A673 (cell line): ENCODE measurements at regions not wholly inside any gene's neighbourhood (a gene's known extent, or its start where the extent isn't known, plus 50 kb on each side); places are given as distances from the start of the nearest gene placed in this dataset.

ENCODE experiments used
- BruUV-seq: library from RNA; stranded (reverse); fragments of 400-500 nt; replicated peaks from 2 replicates; lab custom pipeline; 2021; lab: Mats Ljungman, UMichigan
- CTCF ChIA-PET: fragments of 300-600 bp; sonication (Branson Sonifier 250); formaldehyde crosslinking; loops from one replicate; lab custom pipeline; 2022; ENCODE audit warnings: antibody characterized with exemption; lab: Charles Lee
- POLR2A ChIA-PET: fragments of 300-600 bp; sonication (Branson Sonifier 250); formaldehyde crosslinking; loops from one replicate; lab custom pipeline; 2022; ENCODE audit warnings: antibody characterized with exemption; ENCODE audit not compliant: low non-redundant PET; lab: Charles Lee
- DNase-seq: peaks from one replicate; pipeline ENCODE4 v3.0.0-alpha.2; 2015; ENCODE audit warnings: low spot score
- H3K27ac ChIP-seq: fragments of 200-600 bp; sonication (generic); 2 replicates; pipeline ENCODE4 v1.5.1; 2016; ENCODE audit warnings: mixed run types, low read depth, mild to moderate bottlenecking, mixed read lengths, antibody characterized with exemption, low read length; ENCODE audit not compliant: poor library complexity, severe bottlenecking
- H3K27me3 ChIP-seq: fragments of 200-600 bp; sonication (generic); replicated peaks from 2 replicates; pipeline ENCODE4 v1.6.1; 2017; ENCODE audit warnings: mixed run types, low read depth, mild to moderate bottlenecking, mixed read lengths, antibody characterized with exemption, low read length; ENCODE audit not compliant: insufficient read depth, poor library complexity
- H3K36me3 ChIP-seq: fragments of 200-600 bp; sonication (generic); 2 replicates; pipeline ENCODE4 v1.6.1; 2016; ENCODE audit warnings: mixed run types, mild to moderate bottlenecking, mixed read lengths, antibody characterized with exemption, low read length; ENCODE audit not compliant: insufficient read depth, poor library complexity, severe bottlenecking
- H3K4me1 ChIP-seq: fragments of 200-600 bp; sonication (generic); 2 replicates; pipeline ENCODE4 v1.6.1; 2017; ENCODE audit warnings: mixed run types, mild to moderate bottlenecking, mixed read lengths, antibody characterized with exemption, low read length; ENCODE audit not compliant: insufficient read depth, poor library complexity, severe bottlenecking
- H3K4me3 ChIP-seq: fragments of 200-600 bp; sonication (generic); 2 replicates; pipeline ENCODE4 v1.5.1; 2016; ENCODE audit warnings: low read depth, mixed run types, mild to moderate bottlenecking, mixed read lengths, low read length; ENCODE audit not compliant: poor library complexity, severe bottlenecking
- H3K9me3 ChIP-seq: fragments of 200-600 bp; sonication (generic); 2 replicates; pipeline ENCODE4 v1.6.1; 2016; ENCODE audit warnings: mixed run types, low read depth, mild to moderate bottlenecking, mixed read lengths, antibody characterized with exemption, low read length; ENCODE audit not compliant: poor library complexity, severe bottlenecking
- CTCF ChIP-seq: fragments of 300-800, 200-600 bp; sonication (generic); conservative IDR thresholded peaks from 2 replicates; pipeline ENCODE4 v1.5.1; 2017; ENCODE audit warnings: low read depth, mild to moderate bottlenecking, antibody characterized with exemption, low read length, moderate library complexity, mixed read lengths
- EZH2 ChIP-seq: fragments of 200-600 bp; sonication (generic); IDR thresholded peaks from 2 replicates; pipeline ENCODE4 v1.6.1; 2017; ENCODE audit warnings: borderline replicate concordance, low read depth, mild to moderate bottlenecking, mixed read lengths, antibody characterized with exemption, low read length; ENCODE audit not compliant: poor library complexity, severe bottlenecking
- intact Hi-C: fragments of 100-400 bp; cut with micrococcal nuclease; formaldehyde crosslinking; loops from one replicate; pipeline ENCODE4 v1.10.0; 2022; ENCODE audit not compliant: unreplicated experiment

- intact Hi-C loops, result no loop called here
- ChIA-PET CTCF (no interaction called here), POLR2A (no interaction called here)
- Histone ChIP-seq H3K4me1 (no peaks in the 10 kb centered on the region), H3K27ac (no peak overlapping the region), H3K4me3 (no peak overlapping the region), H3K27me3 (no peaks in the 10 kb centered on the region), H3K36me3 (no peaks in the 10 kb centered on the region), H3K9me3 (no peaks in the 10 kb centered on the region)
- no peak for TF ChIP-seq CTCF
- TF ChIP-seq EZH2, result no peak
- BruUV-seq, result no TSS peak
- DNase-seq, result no peak
Measured at GRCh38 chr2:18836436-18836835, 247.1 kb upstream of the NT5C1B start.

GRCh38 chr2:18835787-18836186 lies 246.4 kb upstream of the NT5C1B start:
- H3K27ac ChIP-seq, result no peak overlapping the region
- no peaks in the 10 kb centered on the region for H3K4me1 ChIP-seq
- POLR2A ChIA-PET, result no interaction called here
- DNase-seq, result no peak
- CTCF ChIA-PET, result no interaction called here
- intact Hi-C loops, result no loop called here
- no peaks in the 10 kb centered on the region for H3K36me3 ChIP-seq
- TF ChIP-seq CTCF, result no peak
- TF ChIP-seq EZH2, result no peak
- no peak overlapping the region for H3K4me3 ChIP-seq
- no TSS peak for BruUV-seq
- H3K9me3 ChIP-seq, result no peaks in the 10 kb centered on the region
- H3K27me3 ChIP-seq, result no peaks in the 10 kb centered on the region

- no peaks in the 10 kb centered on the region for H3K9me3 ChIP-seq
- POLR2A ChIA-PET, result no interaction called here
- DNase-seq, result no peak
- intact Hi-C loops, result no loop called here
- H3K4me1 ChIP-seq, result peaks cover 4% of the 10 kb centered on the region
- H3K27ac ChIP-seq, result no peak overlapping the region
- no peaks in the 10 kb centered on the region for H3K27me3 ChIP-seq
- no peak overlapping the region for H3K4me3 ChIP-seq
- no peaks in the 10 kb centered on the region for H3K36me3 ChIP-seq
- no TSS peak for BruUV-seq
- TF ChIP-seq CTCF, result no peak
- no peak for TF ChIP-seq EZH2
- CTCF ChIA-PET, result no interaction called here
Measured at GRCh38 chr2:18834341-18834740, 245.0 kb upstream of the NT5C1B start.
